Mesothelial cell of epicardium (in vitro differentiated cells): ENCODE measurements at regions not wholly inside any gene's neighbourhood (a gene's known extent, or its start where the extent isn't known, plus 50 kb on each side); places are given as distances from the start of the nearest gene placed in this dataset.

Experiments
- DNase-seq, 2 experiments: peaks; one replicate each; pipeline ENCODE4 v3.0.0; 2021; ENCODE audit warnings: low spot score in 2 of 2; ENCODE audit not compliant: unreplicated experiment in 2 of 2
- H3K27ac Mint-ChIP-seq: 2 replicates; pipeline ENCODE4 v1.8.0; 2021; ENCODE audit warnings: mixed read lengths
- H3K27me3 Mint-ChIP-seq: 2 replicates; pipeline ENCODE4 v1.8.0; 2021; ENCODE audit warnings: low read depth, mixed read lengths
- H3K36me3 Mint-ChIP-seq: 2 replicates; pipeline ENCODE4 v1.8.0; 2021; ENCODE audit warnings: mixed read lengths
- H3K4me1 Mint-ChIP-seq: 2 replicates; pipeline ENCODE4 v1.8.0; 2021; ENCODE audit warnings: mixed read lengths
- H3K4me3 Mint-ChIP-seq: 2 replicates; pipeline ENCODE4 v1.8.0; 2021; ENCODE audit warnings: mild to moderate bottlenecking, moderate library complexity, mixed read lengths
- H3K9me3 Mint-ChIP-seq: 2 replicates; pipeline ENCODE4 v1.8.0; 2021; ENCODE audit warnings: mixed read lengths
- TF ChIP-seq, protein P1 (sequence below): fragments of 200-600 bp; sonication (generic); IDR thresholded peaks from one replicate; pipeline ENCODE4 v1.5.0; 2021; ENCODE audit warnings: antibody characterized with exemption; ENCODE audit not compliant: unreplicated experiment

GRCh38 chr5:87762631-87763030 is 349.9 kb upstream of the CCNH start:
- Mint-ChIP-seq H3K36me3 (no peaks in the 10 kb centered on the region), H3K4me1 (no peaks in the 10 kb centered on the region), H3K27me3 (peaks cover 11% of the 10 kb centered on the region), H3K4me3 (no peak overlapping the region), H3K27ac (no peak overlapping the region), H3K9me3 (peaks cover 5% of the 10 kb centered on the region)
- TF ChIP-seq, protein P1, sequence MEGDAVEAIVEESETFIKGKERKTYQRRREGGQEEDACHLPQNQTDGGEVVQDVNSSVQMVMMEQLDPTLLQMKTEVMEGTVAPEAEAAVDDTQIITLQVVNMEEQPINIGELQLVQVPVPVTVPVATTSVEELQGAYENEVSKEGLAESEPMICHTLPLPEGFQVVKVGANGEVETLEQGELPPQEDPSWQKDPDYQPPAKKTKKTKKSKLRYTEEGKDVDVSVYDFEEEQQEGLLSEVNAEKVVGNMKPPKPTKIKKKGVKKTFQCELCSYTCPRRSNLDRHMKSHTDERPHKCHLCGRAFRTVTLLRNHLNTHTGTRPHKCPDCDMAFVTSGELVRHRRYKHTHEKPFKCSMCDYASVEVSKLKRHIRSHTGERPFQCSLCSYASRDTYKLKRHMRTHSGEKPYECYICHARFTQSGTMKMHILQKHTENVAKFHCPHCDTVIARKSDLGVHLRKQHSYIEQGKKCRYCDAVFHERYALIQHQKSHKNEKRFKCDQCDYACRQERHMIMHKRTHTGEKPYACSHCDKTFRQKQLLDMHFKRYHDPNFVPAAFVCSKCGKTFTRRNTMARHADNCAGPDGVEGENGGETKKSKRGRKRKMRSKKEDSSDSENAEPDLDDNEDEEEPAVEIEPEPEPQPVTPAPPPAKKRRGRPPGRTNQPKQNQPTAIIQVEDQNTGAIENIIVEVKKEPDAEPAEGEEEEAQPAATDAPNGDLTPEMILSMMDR, result no peak
- DNase-seq, result no peak

DNA sequence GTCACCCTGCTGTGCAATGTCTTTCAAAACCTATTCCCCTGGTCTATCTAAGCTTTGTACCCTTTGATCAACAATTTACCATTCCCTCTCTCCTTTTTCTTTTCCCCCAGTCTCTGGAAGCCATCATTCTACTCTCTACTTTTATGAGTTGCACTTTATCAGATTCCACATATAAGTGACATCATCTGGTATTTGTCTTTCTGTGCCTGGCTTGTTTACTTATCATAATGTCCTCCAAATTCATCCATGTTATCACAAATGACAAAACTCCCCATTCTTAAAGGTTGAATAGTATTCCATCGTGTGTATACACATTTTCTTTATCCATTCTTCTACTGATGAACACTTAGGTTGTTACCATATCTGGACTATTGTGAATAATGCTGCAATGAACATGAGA is 344.2 kb upstream of the CCNH start:
- Mint-ChIP-seq H3K27me3 (peaks cover 15% of the 10 kb centered on the region), H3K9me3 (peaks cover 5% of the 10 kb centered on the region), H3K4me3 (no peak overlapping the region), H3K36me3 (no peaks in the 10 kb centered on the region), H3K27ac (no peak overlapping the region), H3K4me1 (no peaks in the 10 kb centered on the region)
- TF ChIP-seq, protein P1, result no peak
- DNase-seq, result no peak

- Mint-ChIP-seq H3K4me3 (no peak overlapping the region), H3K9me3 (peaks cover 5% of the 10 kb centered on the region)
These were observed 342.6 kb upstream of the CCNH start for GRCh38 chr5:87755360-87755759.

DNA sequence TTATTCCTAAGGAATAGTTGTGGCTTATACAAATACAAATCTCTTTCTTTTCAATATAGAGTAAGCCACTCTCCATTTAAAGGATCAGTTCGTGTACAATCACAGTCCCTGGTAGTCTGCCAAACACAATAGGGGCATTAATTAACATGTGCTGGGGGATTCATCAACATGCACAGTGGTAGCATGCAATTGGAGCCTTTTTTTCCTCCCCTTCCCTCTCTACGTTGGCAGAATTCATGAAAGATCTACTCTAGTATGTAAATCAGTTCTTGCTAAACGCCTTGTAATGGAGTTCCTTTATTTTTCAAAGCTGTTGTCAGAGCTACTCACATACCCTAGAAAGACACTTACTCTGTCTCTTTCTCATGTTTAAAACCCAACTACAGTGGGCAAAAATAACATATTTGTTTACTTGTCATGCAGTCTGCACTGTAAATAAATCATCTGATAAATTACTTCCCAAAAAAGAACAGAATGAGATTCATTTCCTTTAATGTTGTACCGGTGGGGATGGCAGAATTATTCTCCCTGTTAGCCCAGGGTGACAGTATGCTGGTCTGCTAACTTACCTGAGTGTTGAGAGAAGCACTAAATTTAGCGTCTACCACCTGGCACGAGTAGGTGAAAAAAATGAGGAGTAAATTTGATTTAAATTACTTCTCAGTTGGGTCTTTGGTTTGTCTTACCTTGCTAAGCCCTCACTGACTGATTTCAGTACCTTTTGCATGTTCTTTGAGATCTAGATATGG is 341.5 kb upstream of the CCNH start:
- no peak overlapping the region for H3K4me3 Mint-ChIP-seq
- no peaks in the 10 kb centered on the region for H3K4me1 Mint-ChIP-seq
- TF ChIP-seq, protein P1, result no peak
- no peak overlapping the region for H3K27ac Mint-ChIP-seq
- no peaks in the 10 kb centered on the region for H3K36me3 Mint-ChIP-seq
- DNase-seq, result no peak
- peaks cover 12% of the 10 kb centered on the region for H3K27me3 Mint-ChIP-seq
- peaks cover 5% of the 10 kb centered on the region for H3K9me3 Mint-ChIP-seq

More at GRCh38 chr5:87755360-87755759, 342.6 kb upstream of the CCNH start:
- no peak for DNase-seq
- H3K27ac Mint-ChIP-seq, result no peak overlapping the region
- TF ChIP-seq, protein P1, result no peak
- H3K4me1 Mint-ChIP-seq, result no peaks in the 10 kb centered on the region
- H3K36me3 Mint-ChIP-seq, result no peaks in the 10 kb centered on the region
- H3K27me3 Mint-ChIP-seq, result peaks cover 12% of the 10 kb centered on the region

GRCh38 chr5:87752362-87752761 is 339.6 kb upstream of the CCNH start:
- Mint-ChIP-seq H3K36me3 (no peaks in the 10 kb centered on the region), H3K27me3 (peaks cover 12% of the 10 kb centered on the region), H3K27ac (no peak overlapping the region), H3K4me3 (no peak overlapping the region), H3K4me1 (no peaks in the 10 kb centered on the region), H3K9me3 (no peaks in the 10 kb centered on the region)
- TF ChIP-seq, protein P1, result no peak
- no peak for DNase-seq
